GM11168 (cell line): ENCODE measurements at regions not wholly inside any gene's neighbourhood (a gene's known extent, or its start where the extent isn't known, plus 50 kb on each side); places are given as distances from the start of the nearest gene placed in this dataset.
"Not testable (repeated sequence)": the region's sequence is repeated elsewhere in the genome, so short reads cannot be mapped to it uniquely, and the experiment has no call there.

Experiments used
- in situ Hi-C: fragments of 300-500 bp; cut with MboI; formaldehyde crosslinking; loops from one replicate; pipeline ENCODE4 v1.12.0; 2022; ENCODE audit warnings: low sequenced_read_pairs; ENCODE audit not compliant: unreplicated experiment

DNA sequence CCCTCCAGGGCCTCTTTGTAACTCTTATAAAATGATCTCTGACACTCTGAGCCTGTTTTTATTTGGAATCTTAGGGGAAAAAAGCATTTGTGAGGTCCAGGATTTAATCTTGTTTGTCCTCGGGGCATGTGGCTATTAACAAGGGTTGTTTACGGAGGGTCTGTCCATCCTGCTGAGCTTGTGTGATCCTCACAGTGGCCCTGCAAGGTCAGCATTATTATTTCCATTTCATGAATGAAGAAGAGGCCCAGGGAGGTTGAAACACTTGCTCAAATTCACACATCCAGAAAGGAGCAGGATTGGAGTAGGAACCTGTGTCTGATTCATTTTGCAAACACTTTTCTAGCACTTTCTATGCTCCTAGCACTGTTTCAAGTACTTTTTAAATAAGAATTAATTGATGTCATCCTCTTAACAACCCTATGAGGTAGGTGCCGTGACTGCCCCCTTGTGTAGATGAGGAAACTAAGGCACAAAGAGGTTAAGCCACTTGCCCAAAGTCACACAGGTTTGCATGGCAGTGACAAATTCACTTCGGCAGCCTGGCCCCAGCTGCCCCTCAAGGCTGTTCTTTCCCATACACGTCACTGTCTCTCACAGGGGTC is 178.9 kb downstream of the MIS18A start:
- in situ Hi-C loops: no loop called here

DNA sequence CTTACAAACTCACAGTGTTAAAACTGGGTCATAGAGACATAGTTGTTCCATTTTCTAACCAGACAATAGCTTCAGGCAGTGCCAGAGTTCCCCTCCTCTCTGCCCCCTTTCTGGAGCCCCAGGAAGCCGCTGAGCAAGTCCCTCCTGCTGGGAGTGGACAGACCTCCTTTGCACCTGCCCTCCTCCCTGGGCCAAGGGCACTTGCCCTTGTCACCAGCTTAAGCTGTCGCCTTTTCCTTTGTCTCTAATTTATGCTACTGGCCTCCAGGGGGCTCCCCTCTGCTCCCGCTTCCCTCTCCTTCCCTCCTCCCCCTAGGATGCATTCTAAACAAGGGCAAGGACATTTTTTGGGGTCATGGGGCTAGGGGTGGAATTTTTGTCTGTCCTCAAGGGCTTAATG is 182.4 kb downstream of the MIS18A start:
- in situ Hi-C loops: no loop called here

DNA sequence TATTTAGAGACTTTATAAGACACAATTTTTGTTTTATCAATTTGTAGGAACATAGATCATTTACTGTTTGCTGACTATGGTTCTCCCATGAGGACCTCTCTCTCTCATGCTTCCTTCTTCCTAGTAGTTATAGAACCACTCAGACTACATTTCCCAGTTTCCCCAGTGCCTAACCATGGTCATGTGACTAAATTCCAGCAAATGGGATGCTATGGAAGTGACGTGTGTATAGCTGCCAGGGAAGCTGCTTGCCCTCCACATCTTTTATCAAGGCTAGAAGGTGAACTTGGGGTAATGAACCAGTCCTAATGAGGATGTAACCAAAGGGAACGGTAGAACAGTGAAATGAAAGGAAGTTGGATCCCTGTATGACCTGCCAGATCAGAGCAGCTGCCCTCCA is 184.0 kb downstream of the MIS18A start:
- in situ Hi-C loops: no loop called here

DNA sequence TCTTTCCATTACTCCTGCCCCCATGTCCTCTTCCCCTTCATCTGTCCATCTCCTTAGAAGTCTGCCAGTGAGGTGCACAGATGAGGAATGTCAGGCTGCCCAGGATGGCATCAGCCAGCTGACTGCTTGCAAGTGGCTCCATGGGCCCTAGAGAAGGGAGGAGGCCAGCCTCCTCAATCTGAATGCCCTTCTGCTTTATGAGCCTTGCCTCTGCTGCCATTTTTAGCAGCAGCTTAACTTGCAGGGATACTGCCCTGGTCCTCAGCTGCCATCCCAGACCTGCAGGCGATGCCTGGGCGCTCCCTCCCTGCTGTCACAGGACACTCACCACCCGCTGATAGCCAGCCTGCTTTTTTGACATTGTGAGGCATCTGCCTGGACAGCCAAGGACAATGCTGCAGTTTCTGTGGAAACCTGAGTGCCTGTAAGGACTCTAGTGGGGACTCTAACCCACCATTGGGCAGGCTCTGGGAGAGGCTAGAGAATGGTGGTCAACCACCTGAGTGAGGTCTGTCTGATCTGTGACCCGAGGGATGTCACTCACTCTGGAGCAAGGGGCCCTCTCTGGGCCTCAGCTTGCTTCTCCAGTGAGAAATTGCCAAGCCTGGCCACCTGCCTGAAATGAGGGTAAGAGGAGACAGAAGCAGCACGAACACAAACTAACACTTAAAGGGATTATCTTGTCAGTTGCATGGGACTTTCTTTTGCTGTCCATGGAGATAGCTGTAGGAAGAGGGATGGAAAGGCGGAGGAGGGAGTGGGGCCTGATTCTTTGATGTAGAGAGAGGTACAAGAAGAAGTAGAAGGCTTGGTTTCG is 185.0 kb downstream of the MIS18A start:
- in situ Hi-C loops: no loop called here

DNA sequence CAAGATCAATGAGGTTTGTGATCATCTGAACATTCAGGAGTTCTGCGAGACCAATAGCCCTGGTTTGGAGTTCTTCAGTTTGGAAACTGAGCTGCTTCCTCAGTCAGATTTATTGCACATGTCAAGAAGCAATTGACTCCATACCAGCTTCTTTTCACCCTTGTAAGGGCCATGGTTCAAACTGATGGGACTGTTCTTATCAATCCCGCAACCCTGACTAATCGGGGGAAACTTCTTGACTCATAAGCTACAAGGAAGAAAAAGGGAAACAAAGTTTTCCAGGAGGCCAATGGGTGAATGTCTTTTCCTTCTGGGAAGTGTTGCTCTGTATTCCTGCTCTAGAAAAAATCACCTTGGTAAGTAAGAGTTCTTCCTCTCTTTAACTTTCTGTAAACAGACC is 187.9 kb downstream of the MIS18A start:
- in situ Hi-C loops: no loop called here

DNA sequence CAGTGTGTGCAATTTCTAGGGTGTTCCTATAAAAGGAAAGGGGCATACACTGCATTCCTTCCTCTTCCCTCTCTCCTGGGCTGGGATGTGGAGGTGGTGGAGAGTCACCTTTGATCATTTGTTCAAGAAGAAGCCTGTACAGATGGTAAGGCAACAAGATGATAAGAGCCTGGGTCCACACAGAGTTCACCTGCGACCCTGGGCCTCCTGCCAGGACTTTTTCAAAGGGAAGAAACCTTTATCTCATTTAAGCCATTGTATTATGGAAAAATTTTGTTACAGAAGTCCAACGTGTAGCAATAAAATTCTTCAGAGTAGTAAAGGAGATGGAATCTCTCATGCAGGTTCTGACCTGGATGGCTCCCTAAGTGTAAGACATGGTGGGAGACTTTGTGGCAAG is 189.1 kb downstream of the MIS18A start:
- in situ Hi-C loops: no loop called here

DNA sequence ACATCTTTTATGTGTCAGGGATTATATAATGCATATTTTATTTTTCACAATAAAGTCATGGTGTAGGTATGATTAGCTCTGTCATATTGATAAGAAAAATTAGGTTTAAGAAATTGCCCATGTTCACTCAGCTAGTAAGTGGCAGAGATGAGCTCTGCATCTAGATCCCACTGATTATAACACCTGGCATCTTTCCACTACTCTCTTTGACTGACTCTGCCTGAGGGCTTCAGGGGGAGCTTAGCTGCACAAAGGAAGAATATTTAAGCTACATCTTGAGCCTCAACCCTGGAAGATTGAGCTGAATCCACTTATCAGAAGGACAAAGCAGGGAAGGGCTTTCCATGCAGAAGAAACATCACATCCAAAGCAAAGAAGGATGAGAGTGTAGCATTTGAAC is 190.4 kb downstream of the MIS18A start:
- in situ Hi-C loops: no loop called here

DNA sequence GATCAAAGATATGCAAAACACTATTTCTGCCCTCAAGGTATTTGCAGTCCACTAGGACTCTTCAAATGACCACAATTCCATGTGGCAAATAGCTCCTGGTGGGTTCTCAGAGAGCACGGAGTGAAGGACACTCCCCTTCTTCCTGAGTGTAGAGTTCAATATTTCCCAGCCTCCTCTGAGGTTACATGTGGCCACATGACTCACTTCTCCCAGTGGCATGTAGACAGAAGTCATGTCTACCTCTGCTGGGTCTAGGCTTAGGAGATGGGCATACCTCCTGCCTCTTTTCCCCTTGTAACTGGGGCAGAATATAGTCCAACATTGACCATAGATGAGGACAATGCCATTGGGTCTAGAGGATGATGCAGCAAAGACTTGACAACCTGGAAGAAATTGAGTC is 191.4 kb downstream of the MIS18A start:
- in situ Hi-C loops: no loop called here

DNA sequence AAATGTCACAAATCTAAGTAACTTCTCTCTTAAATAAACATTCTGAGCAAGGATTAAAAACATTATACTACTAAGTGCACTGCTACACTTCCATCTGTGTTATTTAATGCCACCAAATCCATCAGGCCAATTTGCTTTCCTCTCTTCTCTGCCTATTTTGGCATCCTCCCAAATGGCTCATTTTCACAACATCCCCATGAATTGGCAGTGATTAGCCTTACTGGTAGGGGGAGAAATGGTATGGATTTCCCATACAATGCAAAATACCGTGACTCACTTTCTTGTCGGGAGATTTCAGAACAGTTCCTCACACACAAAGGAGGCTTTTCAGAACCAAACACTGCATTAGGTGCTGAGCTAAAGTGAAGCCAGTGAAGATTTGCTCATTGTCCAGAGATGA is 195.7 kb downstream of the MIS18A start:
- in situ Hi-C loops: no loop called here

DNA sequence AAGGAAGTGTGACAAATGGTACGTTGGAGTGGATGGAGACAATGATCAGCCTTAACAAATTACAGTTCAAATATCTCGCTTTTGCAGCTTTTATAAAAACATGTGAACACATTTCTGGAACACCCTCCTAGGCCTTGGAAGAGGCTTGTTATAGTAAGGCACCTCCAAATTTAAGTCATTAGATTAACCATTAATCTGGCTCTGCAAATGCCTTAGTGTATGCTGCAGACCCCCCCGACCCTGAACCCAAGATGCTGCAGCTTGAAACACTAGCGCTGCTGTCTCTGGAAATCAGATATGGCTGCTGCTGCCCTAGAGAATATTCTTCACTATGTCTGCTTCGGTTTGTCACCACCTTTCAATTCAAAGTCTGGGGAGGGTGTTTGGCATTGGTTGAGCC is 196.4 kb downstream of the MIS18A start:
- in situ Hi-C loops: no loop called here

DNA sequence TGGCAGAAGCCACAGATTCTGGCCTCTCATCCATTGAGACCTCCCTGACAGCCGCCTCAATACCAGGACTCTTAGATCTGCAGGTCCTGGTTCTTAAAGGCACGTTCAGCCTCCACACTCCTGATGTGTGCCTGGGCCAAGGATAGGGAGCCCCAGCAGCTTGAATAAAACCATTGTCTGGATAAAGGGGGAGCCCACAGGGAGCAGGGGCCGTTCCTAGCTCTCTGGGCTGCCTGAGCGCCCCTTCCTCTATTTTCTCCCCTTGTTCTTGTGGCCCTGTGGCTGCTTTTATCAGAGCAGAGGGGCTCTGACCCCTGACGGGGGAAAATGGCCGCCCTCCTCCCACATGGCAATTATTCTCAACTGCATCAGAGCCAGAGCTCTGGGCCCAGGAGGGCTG is 200.8 kb downstream of the HUNK start:
- in situ Hi-C loops: no loop called here

DNA sequence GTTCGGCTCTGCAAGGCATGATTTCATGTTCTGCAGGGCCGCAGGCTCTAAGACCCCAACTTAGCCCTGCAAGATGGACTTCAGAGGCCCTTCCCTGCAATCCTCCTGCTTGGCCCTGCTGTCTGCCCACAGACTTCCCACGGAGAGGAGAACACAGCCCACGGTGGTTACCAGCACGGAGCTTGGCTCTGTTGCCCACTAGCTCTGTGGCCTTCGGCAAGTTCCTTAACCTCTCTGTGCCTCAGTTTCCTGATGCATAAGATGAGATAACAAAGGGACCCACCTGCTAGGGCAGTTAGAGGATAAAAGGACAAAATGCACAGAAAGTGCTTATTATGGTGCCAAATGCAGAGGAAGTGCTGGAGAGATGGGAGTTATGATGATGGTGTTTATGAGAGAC is 200.4 kb downstream of the HUNK start:
- in situ Hi-C loops: no loop called here

DNA sequence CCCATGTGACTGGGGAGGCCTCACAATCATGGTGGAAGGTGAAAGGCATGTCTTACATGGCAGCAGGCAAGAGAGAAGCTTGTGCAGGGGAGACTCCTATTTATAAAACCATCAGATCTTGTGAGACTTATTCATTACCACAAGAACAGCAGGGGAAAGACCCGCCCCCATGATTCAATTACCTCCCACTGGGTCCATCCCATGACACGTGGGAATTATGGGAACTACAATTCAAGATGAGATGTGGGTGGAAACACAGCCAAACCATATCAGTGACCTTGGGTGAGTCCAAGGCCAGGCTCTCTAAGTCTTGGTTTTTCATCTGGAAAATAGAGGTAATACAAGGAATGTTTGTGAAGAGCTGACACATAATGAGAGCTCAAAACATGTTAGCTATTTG is 198.8 kb downstream of the HUNK start:
- in situ Hi-C loops: not testable (repeated sequence)

DNA sequence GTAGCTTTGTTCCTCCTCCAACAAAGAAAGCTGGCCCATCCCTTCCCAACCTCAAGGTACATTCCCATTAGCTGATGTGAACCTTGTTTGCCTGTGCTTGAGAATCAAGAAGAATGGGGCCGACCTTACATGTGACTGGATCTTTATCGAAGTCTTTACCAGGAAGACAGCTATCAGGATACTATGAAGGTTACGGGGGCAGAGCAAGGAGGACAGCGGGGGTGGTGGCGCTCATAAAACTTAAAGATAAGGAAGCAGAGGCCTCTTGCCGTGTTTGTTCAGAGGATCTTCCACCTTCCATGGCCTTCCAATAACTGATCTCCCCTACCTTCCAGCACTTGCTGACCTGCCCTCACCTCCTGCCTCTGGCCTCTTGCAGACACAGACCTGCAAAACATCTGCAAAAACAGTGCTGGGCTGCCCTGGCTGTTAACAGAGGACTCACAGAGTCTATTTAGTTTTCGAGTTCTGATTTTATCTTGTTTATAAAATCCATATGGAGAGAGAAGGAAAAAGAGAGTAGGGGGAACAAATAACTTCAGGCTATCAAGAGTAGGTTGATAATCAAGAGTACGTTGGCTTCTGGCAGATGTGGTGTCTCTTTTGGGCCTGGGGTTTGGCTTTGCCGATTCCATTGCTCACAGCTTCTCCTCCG is 198.0 kb downstream of the HUNK start:
- in situ Hi-C loops: no loop called here

DNA sequence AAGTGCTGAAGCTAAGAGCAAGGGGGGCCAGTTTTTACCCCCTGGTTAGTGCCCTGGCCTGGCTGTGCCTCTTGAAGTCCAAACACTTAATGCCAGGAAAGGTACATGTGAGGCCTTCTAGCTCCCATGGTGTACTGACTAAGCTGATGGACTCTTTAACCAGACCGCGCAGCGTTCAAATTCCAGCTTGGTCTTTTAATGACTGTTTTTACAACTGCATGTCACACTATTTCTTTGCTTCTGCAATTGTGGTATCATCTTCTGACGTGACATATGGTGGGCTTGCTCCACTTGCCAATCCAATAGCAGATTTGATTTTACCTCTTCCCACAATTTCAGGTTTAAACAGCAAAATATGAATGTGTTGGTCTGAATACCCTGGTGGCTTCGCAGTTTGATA is 197.3 kb downstream of the HUNK start:
- in situ Hi-C loops: no loop called here

DNA sequence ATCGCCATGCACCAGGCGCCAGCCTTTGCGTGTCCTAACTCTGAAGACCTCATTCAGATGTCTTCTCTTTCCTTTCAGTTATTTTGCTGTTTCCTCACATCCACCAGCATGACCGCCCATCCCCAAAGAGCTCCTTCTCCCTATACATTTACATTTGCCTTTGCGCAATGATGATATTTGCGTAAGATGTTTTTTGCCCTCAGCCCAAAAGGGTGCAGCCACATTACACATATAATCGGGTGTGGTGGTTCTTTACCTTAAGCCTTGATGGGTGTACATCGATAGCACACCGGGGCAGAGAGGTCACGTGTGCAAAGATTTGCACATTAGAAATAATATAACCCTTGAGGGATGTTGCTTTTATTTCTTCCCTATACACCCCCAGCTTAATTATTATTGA is 192.8 kb downstream of the HUNK start:
- in situ Hi-C loops: no loop called here

DNA sequence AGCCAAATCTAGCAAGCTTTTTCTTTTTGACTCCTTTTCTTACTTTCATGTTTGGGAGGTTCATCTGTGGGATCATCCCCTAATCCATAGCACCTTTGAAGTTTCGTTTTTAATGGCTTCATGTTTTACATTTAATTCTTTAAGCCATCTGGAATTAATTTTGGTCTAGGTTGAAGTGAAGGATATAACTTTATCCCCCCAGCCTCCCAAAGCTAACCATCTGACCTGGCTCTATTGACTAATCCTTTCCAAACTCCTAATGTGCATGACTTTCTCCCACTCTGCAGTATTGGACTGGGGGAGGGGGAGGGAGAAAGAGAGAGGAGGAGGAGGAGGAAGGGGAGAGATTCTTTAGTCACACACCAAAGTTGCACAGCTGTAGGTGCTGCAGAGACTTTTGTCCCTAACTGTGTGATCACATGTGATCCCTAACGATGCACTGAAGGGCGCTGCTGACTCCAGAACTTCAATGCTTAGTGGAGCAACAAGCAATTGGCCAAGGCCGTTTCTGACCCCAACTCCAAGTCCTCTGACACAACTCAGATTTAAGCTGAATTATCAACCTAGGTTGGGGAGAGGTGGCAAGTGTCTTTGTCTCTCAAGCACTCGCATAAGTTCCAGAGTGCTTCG is 191.6 kb downstream of the HUNK start:
- in situ Hi-C loops: no loop called here

DNA sequence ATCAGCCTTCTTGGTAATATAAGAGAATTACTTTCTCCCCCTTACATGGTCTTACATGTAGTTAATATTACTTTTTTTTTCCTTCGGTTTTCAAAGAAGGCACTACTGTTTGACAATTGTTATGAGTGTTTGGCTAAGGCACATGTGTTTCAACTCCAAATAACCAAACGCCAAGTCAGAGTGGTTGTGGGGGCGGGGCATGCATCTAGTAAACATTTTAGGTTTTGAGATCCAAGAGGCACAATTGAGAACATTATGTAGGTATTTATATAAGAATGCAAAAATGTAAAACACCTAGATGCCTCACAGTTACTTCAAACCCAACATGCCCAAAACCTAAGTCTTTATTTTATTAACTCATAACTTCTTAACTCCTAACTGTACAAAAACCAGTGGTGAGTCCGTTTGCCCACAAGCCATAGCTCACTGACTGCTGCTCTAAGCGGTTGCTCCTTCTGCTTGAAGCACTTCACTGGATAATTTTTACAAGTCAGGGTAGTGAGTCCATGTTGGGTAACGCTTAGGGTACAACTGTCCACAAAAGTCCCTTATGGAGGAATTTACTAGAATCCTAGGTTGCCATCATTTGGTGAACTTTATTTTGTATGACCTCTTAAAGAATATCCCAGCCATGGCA is 189.9 kb downstream of the HUNK start:
- in situ Hi-C loops: no loop called here

DNA sequence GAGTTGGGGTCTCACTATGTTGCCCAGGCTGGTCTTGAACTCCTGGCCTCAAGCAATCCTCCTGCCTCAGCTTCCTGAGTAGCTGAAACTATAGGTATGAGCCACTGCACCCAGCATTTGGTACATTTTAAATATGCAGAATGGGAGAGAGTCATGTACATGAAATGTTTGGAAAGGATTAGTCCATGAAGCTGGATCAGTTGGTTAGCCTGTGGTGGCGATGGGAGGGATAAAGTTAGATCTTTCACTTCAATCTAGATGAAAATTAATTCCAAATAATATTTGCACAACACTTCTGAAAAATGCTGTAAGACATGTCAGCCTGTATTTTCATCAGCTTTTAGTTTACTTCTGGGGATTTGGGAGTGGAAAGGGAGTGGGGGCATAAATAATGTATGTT is 188.9 kb downstream of the HUNK start:
- in situ Hi-C loops: no loop called here

DNA sequence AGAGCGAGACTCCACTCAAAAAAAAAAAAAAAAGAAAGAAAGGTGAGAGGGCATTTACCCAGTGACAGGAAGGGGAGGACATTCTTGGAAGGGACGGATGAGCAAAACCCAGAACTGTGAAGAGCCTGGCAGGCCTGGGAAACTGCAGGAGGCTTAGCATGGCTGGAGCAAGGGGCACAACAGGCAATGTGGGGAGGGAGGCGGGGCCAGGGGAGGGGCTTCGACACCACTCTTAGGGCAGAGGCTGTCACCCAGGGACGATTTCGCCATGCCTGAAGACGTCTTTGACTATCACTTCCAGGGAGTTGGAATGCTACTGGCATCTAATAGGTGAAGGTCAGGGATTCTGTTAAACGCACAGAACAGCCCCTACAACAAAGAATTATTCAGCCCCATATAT is 184.0 kb downstream of the HUNK start:
- in situ Hi-C loops: no loop called here

DNA sequence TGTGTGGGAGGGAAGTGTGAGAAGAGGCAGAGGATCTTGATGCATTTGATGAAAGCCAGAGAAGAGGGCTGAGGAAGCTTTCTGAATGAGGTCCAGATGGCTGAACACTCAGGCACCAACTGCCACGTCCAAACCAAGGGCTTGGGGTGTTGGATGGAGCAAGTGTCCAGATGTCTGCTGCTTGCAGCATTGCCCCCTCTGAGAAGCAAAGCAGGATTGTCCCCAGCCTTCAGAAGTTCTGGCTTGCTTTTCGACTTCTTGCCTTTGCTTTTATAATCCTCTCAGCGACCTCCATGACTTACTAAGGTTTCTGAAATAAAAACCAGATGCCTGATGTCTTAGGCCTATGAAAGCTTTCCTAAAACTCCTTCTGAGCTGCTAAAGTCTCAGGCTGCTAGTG is 182.5 kb downstream of the HUNK start:
- in situ Hi-C loops: no loop called here
